NCI-H2227 treated with DMSO at 0.1 percent for 48 hours (cell line): ENCODE measurements at regions not wholly inside any gene's neighbourhood (a gene's known extent, or its start where the extent isn't known, plus 50 kb on each side); places are given as distances from the start of the nearest gene placed in this dataset.
A peak's percentile ranks its signal among the peaks of the same experiment; 100 is the strongest.
"Not testable (repeated sequence)": the region's sequence is repeated elsewhere in the genome, so short reads cannot be mapped to it uniquely, and the experiment has no call there.

ENCODE experiments used
- DNase-seq: peaks from one replicate; lab custom pipeline; 2025; lab: John Stamatoyannopoulos, UW

DNA sequence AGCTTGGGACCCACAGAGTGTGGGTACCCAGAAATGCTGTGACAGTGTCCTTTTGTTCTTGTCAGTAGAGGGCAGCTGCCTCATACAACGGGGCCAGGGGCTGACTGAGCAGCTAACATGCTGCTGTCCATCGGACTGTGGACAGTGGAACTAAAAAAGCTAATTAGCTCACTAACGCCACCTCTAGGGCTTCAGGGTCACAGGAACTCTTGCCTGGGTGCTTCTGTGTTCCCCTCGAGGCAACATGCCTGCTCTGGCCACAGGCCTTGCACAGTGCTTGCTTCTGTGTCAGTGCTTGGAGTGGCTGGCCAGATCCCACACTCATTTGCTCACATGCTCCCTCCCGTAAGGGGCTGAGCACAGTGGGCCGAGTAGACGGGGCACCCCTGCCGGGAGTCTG is 377.0 kb downstream of the OLFM4 start:
- no peak for DNase-seq

DNA sequence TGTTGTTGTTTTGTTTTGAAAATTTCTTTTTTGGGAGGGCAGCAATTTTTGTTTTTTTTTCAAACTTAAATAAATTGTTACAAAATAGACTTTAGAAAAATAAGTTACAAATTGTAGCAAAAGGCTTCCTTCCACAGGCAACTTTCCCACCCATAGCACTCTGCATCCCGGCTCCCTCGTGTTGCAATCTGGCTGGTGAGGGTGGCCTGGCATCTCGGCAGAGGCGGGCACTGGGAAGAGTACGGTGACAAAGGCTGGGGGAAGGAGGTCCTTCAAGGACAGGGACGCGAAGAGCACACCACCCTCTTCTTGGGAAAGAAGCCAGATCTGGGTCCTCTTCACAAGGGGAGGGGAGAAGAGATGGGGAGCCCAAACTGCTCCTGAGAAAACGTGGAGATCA is 379.7 kb downstream of the OLFM4 start:
- no peak for DNase-seq

DNA sequence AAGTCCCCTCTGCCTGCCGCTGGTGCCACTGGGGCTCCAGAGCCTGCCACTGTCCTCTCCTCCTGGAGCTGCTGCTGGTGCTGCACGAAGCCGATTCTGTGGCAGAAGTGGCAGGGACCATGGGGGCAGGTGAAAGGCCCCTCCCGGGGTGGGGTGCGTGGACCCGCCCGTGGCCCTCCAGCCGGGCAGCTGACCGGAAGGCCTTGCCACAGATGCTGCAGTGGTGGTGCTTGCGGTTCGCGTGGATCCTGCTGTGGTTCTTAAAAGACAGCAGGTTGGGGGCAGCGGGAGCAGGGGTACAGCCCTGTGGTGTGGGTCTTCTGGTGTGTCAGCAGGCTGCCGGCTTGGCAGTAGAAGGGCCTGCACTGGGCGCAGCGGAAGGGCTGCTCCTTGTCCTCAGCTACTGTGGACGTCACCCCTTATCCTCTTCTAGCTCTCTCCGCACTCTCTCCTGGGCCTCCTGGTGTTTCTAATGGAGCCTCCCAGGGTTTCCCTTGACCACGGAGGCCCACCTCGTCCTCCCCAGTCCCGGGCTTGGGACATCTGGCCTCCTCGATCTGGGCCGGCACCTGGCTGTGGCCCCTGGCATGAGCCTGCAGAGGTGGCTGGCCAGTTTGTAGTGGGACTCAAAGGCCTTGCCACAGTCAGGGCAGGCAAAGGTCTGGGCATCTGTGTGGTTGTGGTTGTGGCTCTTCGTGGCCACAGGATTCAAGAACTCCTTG is 380.4 kb downstream of the OLFM4 start:
- no peak for DNase-seq

DNA sequence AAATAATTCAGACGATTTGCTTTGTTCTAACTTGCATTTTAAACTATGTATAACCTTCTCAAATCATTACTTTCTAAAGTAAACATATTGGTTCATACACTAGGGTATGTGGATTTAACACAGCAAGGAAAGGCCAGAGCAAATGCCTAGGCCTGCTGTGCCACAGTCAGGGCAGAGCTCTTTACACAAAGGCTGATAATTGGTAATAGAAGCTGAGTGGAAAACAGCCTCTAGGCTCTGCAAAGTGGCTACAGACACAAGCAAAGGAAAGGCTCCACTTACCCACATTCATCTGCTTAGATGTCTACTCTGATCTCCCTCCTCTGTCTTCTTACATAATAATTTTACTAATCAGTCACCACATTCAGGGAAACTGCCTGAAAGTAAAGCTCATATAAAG is 382.9 kb downstream of the OLFM4 start:
- DNase-seq: peak; percentile 56

DNA sequence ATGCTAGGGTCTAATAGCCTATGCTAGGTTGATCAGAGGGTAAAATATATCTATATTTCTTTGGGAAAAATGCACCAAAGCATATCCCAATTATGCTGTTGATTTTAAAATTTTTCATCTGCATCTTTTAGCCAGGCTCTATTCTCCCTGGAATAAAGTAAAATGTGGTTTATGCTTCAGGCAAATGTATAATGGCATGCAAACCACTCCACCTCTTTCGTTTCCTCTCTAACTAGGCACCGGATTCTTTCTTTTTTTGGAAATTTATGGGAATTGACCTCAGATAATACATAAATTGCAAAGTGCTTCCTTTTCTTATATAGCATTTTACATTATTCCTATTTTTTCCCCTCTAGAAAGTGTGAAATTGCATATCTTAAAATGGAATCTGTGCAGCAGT is 386.5 kb downstream of the OLFM4 start:
- no peak for DNase-seq

DNA sequence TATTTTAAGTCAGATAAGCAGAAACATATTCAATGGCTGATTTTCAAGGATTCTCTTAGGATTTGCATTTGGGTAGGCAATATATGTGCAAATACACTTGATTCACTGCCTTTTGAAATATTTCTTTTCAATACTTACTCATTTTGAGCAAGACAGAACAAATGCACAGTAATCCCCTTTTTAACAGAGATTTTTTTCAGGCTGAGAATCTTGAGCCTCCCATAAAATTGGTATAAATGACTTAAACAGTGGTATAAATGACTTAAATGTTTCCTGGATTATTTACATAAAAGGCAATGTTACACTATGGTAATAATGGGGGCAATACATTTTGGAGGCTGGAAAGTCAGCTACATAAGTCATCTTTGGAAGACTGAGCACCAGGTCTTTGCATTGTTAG is 389.0 kb downstream of the OLFM4 start:
- no peak for DNase-seq

DNA sequence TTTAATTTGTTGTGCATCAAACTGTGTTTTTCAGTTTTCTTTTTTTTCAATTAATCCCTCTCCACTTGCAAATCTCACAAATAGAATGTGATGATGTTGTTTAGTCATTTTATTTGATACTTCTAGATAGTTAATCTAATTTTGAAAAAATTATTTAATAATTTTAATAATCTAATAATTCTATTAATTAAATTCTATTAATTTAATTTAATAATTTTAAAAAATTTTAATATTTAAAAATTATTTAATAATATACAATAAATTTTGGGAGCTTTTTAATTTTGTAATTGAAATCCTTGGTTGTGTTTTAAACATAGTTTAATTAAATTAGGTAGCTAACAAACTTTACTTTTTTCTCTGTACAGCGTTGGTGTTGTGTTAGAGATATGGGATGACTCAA is 393.8 kb downstream of the OLFM4 start:
- no peak for DNase-seq

DNA sequence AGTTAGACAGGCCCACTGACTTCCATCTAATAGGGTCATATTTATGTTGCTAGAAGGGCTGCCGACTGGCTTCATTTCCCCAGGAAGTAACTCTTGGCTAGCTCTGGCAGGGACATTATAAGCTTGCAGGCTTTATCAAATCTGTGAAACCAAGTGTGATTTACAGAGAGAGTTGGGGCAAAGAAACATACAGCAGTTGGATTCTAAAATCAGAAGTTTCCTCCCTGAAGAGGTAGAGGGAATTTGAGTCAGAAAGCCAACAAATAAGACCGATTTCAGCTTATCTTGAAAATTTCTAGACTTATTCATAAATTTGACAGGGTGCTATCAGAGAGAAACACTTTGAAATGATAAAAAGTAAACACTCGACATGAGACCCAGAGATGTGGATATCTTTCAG is 407.8 kb downstream of the OLFM4 start:
- no peak for DNase-seq

DNA sequence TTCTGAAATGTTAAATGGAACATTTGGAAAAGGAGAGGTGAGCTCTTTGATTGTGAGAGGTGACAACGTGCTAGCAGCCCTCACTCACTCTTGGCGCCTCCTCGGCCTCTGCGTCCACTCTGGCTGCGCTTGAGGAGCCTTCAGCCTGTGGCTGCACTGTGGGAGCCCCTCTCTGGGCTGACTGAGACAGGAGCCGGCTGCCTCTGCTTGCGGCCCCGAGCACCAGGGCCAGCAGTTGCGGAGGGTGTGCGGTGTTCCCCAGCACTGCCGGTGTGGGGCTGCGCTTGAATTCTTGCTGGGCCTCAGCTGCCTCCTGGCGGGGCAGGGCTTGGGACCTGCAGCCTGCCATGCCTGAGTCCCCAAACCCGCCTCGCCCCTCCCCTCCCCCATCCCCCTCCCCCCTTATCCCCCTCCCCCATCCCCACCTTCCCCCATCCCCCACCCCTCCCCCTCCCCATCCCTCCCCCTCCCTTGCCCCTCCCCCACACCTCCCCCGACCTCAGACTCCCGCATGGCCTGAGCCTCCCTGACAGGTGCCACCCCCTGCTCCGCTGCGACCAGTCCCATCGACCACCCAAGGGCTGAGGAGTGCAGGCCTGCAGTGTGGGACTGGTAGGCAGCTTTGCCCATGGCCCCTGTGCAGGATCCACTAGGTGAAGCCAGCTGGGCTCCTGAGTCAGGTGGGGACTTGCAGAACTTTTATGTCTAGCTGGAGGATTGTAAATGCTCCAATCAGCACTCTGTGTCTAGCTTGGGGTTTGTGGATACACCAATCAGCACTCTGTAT is 411.0 kb downstream of the OLFM4 start:
- no peak for DNase-seq

DNA sequence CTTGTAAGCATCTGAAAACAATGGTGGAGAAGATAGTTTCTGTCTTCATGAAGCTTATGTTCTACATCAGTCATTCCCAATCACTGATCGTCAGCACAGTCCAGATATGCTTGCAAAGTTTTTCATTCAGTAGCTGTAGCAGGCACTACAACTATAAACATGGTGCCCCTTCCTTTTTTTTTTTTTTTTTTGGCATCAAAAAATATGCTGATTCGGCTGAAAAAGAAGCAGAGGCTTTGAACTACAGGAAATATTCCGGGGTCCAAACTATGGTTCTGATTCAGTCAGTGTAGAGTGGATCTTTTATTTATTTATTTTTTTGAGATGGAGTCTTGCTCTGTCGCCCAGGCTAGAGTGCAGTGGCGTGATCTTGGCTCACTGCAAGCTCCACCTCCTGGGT is 414.4 kb downstream of the OLFM4 start:
- DNase-seq: no peak

DNA sequence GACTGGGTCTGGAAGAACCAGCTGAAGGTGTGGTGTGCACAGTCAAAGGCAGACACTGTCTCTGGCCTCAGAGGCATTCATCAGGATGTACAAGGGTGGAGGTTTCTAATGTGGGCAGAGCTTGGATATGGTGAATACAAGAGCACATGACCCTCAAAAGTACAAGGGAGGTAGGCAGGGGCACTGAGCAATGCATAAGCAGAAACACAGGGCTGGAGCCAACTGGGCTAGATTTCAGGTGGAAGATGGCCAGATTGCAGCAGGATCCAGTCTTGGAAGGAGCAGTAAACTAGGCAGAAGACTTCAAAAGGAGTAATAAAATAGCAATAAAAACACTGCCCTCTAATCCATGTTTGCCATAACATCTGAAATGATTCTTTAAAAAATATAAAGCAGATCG is 417.1 kb downstream of the OLFM4 start:
- DNase-seq: no peak

DNA sequence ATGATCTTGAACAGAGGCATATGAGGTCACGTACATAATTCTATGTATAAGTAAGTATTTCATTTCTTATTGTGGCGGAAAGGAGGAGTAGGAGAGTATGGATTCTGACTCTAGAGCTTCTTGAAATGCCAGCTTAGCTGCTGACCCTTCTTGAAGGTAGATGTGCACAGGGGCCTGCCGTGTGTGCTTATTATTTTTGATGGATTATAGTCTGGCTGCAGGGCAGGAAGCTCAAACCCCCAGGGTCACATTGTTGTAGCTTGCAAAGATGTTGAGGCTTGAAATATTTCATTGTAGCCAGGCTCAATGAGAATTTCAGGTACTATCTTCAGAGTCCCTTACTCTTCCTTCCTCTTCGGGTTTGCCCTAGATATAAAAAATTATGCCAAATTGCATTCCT is 418.8 kb downstream of the OLFM4 start:
- DNase-seq: no peak

DNA sequence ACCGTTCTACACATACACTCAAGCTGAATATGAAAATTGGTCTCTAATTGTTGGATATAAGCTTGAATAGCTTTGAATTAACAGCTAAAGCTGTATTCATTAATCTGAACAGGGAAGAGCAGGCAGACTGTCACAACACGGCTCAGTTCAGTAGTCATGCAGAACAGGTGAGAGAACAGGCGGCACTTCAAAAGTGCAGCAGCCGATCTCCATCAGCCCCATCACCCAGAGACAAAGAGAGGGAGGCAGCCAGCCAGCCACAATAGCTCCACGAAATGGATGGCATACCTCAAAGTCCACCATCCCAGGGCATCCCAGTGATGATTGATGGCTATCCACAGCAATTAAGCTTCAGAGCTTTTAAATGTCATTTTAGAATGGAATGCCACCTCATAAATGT is 419.2 kb downstream of the OLFM4 start:
- no peak for DNase-seq

DNA sequence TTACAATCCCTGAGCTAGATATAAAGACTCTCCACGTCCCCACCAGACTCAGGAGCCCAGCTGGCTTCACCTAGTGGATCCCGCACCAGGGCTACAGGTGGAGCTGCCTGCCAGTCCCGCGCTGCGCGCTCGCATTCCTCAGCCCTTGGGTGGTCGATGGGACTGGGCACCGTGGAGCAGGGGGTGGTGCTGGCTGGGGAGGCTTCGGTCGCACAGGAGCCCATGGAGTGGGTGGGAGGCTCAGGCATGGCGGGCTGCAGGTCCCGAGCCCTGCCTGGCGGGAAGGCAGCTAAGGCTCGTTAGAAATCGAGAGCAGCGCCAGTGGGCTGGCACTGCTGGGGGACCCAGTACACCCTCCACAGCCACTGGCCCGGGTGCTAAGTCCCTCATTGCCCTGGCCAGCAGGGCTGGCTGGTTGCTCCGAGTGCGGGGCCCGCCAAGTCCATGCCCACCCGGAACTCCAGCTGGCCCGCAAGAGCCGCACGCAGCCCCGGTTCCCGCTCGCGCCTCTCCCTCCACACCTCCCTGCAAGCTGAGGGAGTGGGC is 423.7 kb downstream of the OLFM4 start:
- DNase-seq: not testable (repeated sequence)

DNA sequence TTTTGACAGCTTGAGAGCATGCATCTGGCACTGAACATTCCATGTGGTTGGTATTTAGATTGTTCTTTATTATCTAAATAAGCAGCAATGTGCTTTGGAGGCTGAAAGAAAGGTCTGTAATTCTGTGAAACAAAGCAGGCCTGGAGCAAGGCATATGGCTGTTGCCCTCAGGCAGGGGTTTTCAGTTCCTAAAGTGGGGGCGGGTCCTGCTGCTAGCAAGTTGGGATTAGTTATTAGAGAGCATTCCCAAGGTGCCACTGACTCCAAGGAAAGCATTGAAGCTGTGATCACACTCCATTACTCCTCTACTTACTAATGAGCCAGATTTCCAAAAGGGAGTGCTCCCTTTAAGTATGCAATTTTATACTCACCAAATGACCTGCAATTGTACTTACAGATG is 432.2 kb downstream of the OLFM4 start:
- no peak for DNase-seq

DNA sequence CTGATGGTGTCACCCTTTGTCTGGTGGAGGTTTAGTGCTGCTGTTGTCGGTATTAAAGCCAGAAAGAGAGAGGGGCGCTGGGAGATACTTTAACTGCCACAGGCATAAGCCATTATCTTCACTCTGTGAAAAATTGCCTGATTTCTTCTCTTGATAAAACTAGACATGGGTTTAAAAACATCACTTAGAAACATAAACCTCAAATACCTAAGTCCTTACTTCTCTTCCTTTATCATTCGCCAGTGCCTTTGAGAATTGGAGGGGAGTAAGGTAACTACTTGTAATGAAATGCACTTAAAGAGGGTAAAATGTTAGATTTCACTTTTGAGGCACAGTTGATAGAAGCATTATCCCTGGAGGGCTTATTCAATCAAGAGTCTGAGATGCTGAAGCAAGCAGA is 434.5 kb downstream of the OLFM4 start:
- no peak for DNase-seq

DNA sequence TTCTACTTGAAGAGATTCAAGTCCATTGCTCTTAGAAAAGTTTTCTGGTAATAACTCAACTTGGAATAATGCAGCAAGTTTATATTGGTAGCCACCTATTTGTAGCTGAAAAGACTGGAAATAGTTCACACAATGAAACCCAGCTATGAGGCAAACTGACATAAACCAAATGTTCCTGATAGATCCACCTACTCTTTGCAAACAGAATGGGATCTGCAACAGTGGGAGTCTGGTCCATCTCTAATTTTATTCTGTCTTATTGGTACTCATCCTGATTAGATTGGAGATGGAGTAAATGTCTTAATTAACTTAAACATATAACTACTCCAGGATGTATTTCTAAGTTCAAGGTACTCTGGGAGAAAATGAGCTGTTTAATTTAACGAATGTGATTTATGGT is 438.0 kb downstream of the OLFM4 start:
- DNase-seq: no peak

DNA sequence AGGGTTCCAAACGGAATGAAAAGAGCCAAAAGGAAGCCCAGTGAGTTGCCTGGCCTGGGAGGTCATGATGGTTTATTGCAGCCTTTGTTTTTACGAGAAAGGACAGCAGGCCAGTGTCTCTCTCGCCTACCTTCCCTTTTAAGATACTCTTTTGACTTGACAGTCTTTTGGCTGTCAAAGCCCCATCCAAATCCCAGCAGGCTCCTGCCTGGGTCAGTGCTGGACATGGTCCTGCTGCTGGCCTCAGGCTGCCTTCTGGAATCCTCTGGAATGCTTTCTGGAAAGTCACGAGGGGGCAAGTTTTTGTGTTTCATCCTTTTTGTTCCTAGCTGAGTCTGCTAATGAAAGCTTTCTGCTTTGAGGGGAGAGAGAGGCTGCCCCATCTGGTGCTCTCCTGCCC is 444.8 kb downstream of the OLFM4 start:
- DNase-seq: no peak

DNA sequence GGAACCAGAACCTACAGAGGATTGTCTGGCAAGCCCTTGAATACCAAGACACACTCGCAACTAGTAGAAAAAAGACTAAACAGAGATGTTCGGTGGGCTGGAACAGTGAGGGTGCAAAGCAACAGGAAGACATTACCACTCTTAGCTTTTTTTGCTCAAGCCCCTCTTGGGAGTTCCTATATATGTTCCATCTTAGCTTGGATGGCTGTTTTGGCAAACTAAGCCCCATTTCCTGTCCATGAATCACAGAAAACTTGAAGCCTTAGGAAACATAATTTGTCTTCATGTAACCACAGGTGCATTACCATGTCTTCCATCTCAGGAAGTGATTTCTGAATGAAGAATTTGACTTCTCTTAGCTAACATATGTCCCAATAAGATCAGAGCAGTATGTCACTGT is 446.3 kb downstream of the OLFM4 start:
- DNase-seq: no peak

DNA sequence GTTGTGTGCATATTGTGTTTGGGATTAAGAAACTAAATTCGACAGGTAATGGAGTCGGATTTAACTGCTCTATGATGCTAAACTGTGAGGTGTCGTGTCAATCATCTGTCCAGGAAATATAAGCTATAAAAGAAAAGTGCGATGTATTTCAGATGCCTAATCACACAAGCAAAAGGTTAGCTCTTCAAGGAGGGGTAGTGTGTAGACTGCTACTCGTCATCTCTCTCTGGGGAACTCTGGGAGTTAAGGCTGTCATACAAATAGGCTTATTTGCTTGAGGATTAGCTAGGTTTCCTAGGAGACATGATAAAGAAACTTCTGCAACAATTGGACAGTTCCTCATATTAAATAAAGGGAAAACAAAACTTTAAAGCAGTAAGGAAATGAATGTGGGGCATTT is 462.1 kb downstream of the OLFM4 start:
- no peak for DNase-seq

DNA sequence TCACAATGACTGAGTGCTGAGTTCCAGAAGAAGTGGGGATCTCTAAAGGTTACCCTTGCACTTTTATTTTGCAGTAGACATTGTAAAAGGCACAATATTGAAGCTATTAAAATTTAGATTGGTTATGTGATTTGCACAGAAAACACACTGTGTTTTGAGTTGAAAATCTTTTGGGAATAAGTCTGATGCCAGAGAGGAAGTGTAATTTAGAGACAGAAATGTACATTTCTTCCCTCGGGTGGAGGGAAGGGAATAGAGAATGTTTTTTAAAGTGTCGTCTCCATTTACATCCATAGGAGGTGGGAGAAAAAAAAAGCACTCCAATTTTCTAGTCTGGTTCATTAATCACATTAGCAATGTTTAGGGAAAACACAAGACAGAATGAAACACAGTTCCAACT is 465.8 kb downstream of the OLFM4 start:
- DNase-seq: no peak

DNA sequence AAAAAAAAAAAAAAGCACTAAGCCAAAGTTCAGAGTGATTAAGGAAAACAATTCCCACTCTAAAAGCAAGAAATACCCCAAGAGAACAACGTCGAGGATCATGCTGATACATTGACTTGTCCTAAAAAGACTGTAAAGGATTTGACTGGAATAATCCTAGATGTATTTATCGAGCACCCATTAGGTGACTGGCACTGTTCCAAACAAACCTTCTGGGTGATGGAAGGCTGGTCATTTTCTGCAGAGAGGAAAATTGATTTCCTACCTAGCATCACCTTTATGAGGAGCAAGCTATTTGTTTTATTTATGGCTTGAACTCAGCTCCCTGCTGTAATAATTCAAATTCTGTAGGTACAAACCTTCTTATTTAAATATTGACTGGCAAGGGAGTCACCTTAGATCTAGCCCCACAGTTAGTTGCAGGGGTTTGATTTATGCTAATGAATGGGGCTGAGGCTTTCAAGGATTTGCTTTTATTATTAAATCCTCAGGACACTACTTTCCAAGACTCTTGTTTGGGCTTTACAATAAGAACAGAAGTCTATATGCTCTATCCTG is 471.0 kb downstream of the OLFM4 start:
- no peak for DNase-seq

DNA sequence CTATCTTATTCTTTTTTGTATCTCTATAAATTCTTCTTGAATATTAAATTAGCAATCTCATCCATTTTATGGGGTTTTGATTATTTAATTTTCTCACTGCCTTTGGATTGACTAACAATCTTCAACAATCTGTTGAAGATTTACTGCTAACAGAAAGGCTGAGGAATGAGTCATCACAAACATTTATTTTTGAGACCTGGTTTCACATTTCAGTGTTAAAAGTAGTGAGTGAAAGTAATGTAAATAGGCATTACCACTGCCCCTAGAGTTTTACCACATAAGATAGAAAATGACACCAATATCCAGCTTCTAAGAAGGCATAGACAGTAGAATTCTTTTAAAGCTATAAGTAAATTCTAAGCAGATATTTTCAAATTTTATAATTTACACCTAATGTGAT is 472.8 kb downstream of the OLFM4 start:
- DNase-seq: no peak
